DND-41 (cell line): ENCODE measurements at regions not wholly inside any gene's neighbourhood (a gene's known extent, or its start where the extent isn't known, plus 50 kb on each side); places are given as distances from the start of the nearest gene placed in this dataset.

ENCODE experiments used
- CTCF ChIP-seq: IDR thresholded peaks from 2 replicates; pipeline ENCODE4 v1.5.1; 2012; ENCODE audit warnings: borderline replicate concordance, low read length, moderate library complexity, mild to moderate bottlenecking; ENCODE audit not compliant: poor library complexity, severe bottlenecking; ENCODE audit errors: extremely low read depth
- EZH2 ChIP-seq: IDR thresholded peaks from 3 replicates; pipeline ENCODE4 v1.6.1; 2012; ENCODE audit warnings: borderline replicate concordance, low read depth, mild to moderate bottlenecking, moderate library complexity, low read length, inconsistent platforms; ENCODE audit not compliant: severe bottlenecking

GRCh38 chr16:86335266-86336172, 174.8 kb upstream of the FOXF1 start:
- TF ChIP-seq CTCF (no peak), EZH2 (no peak)
